ENCODE measurements at regions not wholly inside any gene's neighbourhood (a gene's known extent, or its start where the extent isn't known, plus 50 kb on each side); places are given as distances from the start of the nearest gene placed in this dataset.

DNA sequence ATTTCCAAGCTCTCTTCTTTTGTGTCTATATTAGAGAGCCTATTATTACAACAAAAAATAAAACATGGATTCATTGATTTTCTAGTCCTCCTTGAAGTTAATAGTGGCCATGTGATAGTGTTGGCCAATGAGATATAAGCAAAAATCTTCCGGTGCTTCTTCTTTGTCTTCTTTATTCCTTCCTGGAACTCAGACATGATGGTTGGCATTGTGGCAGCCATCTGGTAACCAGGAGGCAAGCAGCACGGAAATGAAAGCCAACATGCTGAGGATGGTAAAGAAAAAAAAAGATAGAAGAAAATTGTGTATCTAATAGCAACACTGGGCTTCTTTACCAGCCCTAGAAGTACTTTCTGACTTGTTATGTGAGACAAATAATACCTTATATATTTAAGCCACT lies 50.8 kb upstream of the SEL1L start:
- TF ChIP-seq POLR2A (IDR thresholded peaks at IDR 0.05), result no peak
- TF ChIP-seq, protein P1, sequence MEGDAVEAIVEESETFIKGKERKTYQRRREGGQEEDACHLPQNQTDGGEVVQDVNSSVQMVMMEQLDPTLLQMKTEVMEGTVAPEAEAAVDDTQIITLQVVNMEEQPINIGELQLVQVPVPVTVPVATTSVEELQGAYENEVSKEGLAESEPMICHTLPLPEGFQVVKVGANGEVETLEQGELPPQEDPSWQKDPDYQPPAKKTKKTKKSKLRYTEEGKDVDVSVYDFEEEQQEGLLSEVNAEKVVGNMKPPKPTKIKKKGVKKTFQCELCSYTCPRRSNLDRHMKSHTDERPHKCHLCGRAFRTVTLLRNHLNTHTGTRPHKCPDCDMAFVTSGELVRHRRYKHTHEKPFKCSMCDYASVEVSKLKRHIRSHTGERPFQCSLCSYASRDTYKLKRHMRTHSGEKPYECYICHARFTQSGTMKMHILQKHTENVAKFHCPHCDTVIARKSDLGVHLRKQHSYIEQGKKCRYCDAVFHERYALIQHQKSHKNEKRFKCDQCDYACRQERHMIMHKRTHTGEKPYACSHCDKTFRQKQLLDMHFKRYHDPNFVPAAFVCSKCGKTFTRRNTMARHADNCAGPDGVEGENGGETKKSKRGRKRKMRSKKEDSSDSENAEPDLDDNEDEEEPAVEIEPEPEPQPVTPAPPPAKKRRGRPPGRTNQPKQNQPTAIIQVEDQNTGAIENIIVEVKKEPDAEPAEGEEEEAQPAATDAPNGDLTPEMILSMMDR (IDR thresholded peaks at IDR 0.05), result no peak
- WGBS, 2 donors, result 89 to 93% methylated on average over 2 of the region's 2 CpGs

GRCh38 chr14:81589381-81590065 lies 55.9 kb upstream of the SEL1L start:
- TF ChIP-seq, protein P1 (IDR thresholded peaks at IDR 0.05), result no peak
- no peak for TF ChIP-seq POLR2A (IDR thresholded peaks at IDR 0.05)
- no peak overlapping the region for H3K27ac ChIP-seq
- no peaks in the 10 kb centered on the region for H3K9me3 ChIP-seq
- no peaks in the 10 kb centered on the region for H3K36me3 ChIP-seq
- no peaks in the 10 kb centered on the region for H3K27me3 ChIP-seq
- no peak for DNase-seq
- intact Hi-C loops (cut with DNase I), result no loop called here
- H3K4me3 ChIP-seq (replicated peaks in 1 of 3), result no peak overlapping the region
- H3K4me1 ChIP-seq, result no peaks in the 10 kb centered on the region
- 92 to 93% methylated on average over 7 of the region's 7 CpGs for WGBS, 2 donors

More for the DNA sequence above, 50.8 kb upstream of the SEL1L start:
- intact Hi-C loops (cut with DNase I), result no loop called here
- DNase-seq, result no peak
- H3K27me3 ChIP-seq, result no peaks in the 10 kb centered on the region
- no peaks in the 10 kb centered on the region for H3K36me3 ChIP-seq
- H3K4me3 ChIP-seq (replicated peaks in 1 of 3), result no peak overlapping the region
- H3K4me1 ChIP-seq, result no peaks in the 10 kb centered on the region
- H3K9me3 ChIP-seq, result no peaks in the 10 kb centered on the region
- no peak overlapping the region for H3K27ac ChIP-seq

- H3K27me3 ChIP-seq, result no peaks in the 10 kb centered on the region
- no peak for TF ChIP-seq POLR2A (IDR thresholded peaks at IDR 0.05)
- TF ChIP-seq, protein P1 (IDR thresholded peaks at IDR 0.05), result no peak
- no peak overlapping the region for H3K4me3 ChIP-seq (replicated peaks in 1 of 3)
- no peaks in the 10 kb centered on the region for H3K4me1 ChIP-seq
- WGBS, 2 donors, result 70 to 74% methylated on average over 3 of the region's 3 CpGs
- no peaks in the 10 kb centered on the region for H3K36me3 ChIP-seq
- DNase-seq, result no peak
- H3K27ac ChIP-seq, result no peak overlapping the region
- intact Hi-C loops (cut with DNase I), result no loop called here
- H3K9me3 ChIP-seq, result no peaks in the 10 kb centered on the region
These were observed 57.6 kb upstream of the SEL1L start for GRCh38 chr14:81591266-81591665.

GRCh38 chr14:81594012-81594411 lies 60.4 kb upstream of the SEL1L start:
- no peak for TF ChIP-seq POLR2A (IDR thresholded peaks at IDR 0.05)
- Histone ChIP-seq H3K4me1 (no peaks in the 10 kb centered on the region), H3K4me3 (replicated peaks in 1 of 3) (no peak overlapping the region), H3K9me3 (no peaks in the 10 kb centered on the region), H3K27me3 (no peaks in the 10 kb centered on the region), H3K27ac (no peak overlapping the region), H3K36me3 (no peaks in the 10 kb centered on the region)
- WGBS, 2 donors, result 48 to 49% methylated on average over 6 of the region's 6 CpGs
- DNase-seq, result no peak
- intact Hi-C loops (cut with DNase I), result no loop called here

DNA sequence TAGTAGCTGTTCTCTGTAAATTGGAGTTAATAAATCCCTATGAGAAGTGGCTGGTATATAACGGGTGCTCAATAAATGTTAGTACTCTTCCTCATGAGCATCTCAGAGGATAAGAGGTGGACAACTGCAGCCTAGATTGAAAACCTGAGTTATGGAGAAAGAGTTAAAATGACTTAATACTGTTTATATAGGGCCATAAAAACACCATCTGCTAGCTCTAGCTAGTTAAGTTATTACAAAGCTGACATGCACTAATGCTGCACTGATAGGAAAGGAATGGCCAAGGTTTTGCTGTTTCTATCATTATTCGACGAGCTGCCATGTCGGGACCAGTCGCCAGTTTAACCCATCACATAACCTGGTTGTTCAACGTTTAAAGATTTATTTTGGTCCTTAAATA lies 72.0 kb upstream of the SEL1L start:
- no peaks in the 10 kb centered on the region for H3K27me3 ChIP-seq
- H3K4me1 ChIP-seq, result no peaks in the 10 kb centered on the region
- no peak for TF ChIP-seq POLR2A (IDR thresholded peaks at IDR 0.05)
- TF ChIP-seq, protein P1 (IDR thresholded peaks at IDR 0.05), result no peak
- intact Hi-C loops (cut with DNase I), result no loop called here
- no peak for DNase-seq
- H3K9me3 ChIP-seq, result no peaks in the 10 kb centered on the region
- H3K27ac ChIP-seq, result no peak overlapping the region
- no peaks in the 10 kb centered on the region for H3K36me3 ChIP-seq
- H3K4me3 ChIP-seq (replicated peaks in 1 of 3), result no peak overlapping the region
- WGBS, 2 donors, result 78 to 81% methylated on average over 6 of the region's 6 CpGs
